ENCODE measurements at regions not wholly inside any gene's neighbourhood (a gene's known extent, or its start where the extent isn't known, plus 50 kb on each side); places are given as distances from the start of the nearest gene placed in this dataset.

GRCh38 chr13:73800011-73800410, 334.2 kb downstream of the KLF12 start:
- no peak for DNase-seq (ENCODE audit: low spot score)

GRCh38 chr13:73794755-73795154, 339.4 kb downstream of the KLF12 start:
- DNase-seq (ENCODE audit: low spot score) = no peak

DNA sequence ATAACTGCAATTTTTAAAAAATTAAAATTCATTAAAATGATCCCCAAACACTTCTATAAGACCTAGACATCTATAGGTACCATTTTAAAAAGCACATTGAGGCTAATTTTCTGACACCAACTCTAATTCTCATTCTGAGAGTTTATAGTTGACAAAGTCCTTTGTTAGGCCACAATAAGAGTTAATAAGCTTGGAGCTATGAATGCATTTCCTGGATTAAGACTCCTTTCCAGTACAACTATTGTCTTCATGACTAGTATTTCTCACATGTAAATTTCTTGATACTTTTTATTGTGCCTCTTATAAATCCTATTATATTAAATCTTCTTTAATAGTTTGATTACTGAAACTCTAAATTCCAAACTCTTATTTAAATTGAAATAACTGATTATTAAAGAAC, 340.8 kb downstream of the KLF12 start:
- DNase-seq (ENCODE audit: low spot score) = no peak

DNA sequence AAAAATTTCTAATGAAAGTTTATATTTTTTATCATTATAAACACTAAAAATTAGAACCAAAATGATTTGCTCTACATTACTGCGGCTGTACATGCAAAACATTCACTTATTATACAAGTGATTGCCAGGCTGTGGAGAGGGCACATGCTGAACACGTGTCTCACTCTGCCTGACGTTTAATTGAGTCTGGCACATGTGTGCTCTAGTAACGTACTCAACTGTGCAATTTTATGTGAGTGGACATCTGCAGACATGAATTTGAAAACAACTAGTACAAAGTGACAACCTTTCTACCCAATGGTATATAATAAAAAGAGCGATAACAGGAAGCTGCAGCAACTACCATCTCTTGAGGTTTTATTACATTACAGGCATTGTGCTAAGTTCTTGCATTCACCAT, 341.4 kb downstream of the KLF12 start:
- DNase-seq (ENCODE audit: low spot score) = no peak

DNA sequence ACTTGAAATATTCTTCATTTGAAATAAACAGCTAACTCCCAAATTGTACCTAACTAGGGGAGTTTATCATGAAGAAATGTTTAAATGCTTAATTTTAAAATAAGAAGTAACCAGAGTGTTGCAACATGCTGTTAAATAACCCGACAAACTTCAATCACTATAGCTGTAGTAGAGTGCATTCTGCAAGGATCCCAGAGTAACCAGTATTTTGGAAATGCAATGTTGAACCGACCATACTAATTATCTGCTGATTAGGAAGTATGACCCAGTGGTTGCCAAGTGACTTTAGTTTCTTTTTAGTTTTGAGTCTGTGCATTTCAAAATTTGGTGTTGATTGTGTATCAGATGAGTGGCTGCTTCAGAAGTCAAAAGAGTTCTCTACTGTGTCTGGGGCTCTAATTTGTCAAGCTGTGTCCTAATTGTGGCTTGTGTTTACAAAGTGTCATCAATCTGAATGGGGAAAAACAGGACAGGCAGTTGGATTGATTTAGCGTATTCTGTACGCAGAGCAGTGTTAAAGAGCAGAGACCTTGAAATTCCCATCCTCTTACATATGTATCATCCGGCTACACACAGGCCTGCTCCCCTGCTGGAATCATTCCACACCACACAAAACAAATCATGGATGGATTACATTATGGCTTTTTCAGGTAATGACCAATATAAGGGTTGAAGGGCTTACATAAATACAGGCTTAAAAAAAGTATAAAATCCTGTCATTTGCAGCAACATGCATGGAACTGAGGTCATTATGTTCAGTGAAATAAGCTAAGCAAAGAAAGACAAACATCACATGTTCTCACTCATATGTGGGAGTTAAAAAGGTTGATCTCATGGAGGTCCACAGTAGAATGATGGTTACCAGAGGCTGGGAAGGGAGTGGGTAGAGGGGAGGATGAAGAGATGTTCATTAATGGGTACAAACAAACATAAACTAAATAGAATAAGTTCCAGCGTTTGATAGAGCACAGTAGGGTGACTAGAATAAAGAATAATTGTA, 351.5 kb downstream of the KLF12 start:
- DNase-seq (ENCODE audit: low spot score) = no peak

- no peak for DNase-seq (ENCODE audit: low spot score)
Observed at GRCh38 chr13:73781384-73781783, 352.8 kb downstream of the KLF12 start.

DNA sequence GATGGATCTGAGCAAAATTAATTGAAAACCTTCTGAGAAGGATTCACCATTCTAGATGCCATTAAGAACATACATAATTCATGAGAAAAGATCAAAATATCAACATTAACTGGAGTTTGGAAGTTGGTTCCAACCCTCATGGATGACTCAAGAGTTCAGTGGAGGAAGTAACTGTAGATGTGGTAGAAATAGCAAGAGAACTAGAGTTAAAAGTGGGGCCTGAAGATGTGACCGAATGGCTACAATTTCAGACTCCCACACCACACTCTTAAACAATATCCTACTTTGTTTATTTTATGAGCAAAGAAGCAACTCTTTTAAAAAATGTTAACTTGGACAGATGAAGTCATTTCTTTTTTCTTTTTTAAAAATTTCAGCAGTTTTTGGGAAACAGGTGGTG, 354.3 kb downstream of the KLF12 start:
- no peak for DNase-seq (ENCODE audit: low spot score)

- no peak for DNase-seq (ENCODE audit: low spot score)
Observed at GRCh38 chr13:73778242-73778864, 355.9 kb downstream of the KLF12 start.

- DNase-seq (ENCODE audit: low spot score) = no peak
Observed at GRCh38 chr13:73777134-73777533, 357.1 kb downstream of the KLF12 start.

- DNase-seq (ENCODE audit: low spot score) = no peak
Observed at GRCh38 chr13:73776151-73776785, 357.9 kb downstream of the KLF12 start.

DNA sequence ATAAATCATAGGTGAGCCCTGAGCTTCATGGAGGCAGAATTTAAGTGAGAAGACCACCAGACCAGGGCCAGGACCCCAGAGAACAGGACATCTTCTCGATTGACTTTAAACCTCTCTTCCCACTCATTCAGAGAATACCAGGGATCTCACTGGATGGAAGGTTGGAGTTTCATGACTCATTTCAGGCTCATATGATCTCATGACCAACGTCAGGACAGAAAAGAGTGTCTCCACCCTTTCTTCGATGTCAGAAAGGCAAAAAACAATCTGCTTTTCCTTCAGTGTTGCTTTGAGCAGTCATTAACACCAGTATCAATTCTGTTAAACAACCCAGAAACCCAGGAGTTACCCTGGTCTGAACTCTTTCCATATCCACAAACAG, 361.0 kb downstream of the KLF12 start:
- no peak for DNase-seq (ENCODE audit: low spot score)

DNA sequence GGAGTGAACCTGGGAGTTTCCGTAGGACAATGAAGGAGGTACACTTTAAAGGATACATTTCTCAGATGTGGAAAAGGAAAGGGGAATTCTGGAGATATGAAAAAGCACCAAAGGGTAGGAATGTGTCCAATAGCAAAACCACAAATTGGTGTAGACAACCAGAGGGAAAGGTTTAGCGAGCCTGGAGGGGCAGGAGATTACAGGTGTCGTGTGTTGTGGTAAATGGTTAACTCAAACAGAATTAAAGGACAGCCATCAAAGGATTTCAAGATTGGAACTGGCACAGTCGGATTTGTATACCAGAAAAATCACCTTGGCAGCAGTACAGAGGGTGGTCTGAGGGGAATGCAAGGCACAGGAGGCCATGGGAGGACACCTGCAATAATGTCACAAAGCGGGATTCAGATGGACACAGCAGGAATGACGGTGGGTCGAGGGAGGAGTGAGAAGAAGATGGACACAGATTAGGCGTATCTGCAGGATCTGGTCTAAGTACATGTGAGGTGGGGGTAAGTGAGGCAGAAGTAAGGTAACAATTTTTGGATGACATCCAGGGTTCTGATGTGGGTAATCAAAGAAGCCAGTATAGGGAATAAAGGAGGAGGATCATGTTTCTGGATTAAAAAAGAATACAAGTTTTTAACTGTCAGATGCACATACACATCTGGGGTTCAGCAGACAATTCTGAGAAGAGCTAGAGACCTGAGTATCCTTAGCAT, 361.6 kb downstream of the KLF12 start:
- DNase-seq (ENCODE audit: low spot score) = no peak

- DNase-seq (ENCODE audit: low spot score) = no peak
Observed at GRCh38 chr13:73767747-73768315, 366.4 kb downstream of the KLF12 start.

DNA sequence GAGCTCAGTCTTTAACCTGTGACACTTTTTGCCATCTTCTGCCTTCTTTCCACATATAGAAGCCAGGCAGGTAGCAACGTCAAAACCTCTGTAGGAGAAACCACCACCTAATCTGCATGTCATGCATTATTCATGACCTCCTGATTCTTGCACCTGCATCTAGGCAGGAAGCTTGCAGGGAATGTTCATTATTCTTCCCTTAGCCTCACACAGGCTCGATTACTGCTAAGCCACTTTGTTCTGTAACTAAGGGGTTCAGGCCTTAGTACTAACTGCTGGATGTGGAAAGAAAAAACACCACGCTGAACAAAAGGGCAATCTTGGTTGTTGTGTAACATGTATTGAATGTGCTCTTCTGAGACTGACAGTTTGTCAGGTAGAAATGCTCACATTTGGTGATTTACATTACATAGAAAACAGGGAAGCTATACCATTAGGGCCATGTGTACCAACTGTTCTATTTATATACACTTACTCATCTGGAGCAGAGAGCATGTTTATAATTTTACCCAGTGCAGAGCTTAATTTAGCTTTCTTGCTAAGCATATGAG, 366.9 kb downstream of the KLF12 start:
- DNase-seq (ENCODE audit: low spot score) = no peak

DNA sequence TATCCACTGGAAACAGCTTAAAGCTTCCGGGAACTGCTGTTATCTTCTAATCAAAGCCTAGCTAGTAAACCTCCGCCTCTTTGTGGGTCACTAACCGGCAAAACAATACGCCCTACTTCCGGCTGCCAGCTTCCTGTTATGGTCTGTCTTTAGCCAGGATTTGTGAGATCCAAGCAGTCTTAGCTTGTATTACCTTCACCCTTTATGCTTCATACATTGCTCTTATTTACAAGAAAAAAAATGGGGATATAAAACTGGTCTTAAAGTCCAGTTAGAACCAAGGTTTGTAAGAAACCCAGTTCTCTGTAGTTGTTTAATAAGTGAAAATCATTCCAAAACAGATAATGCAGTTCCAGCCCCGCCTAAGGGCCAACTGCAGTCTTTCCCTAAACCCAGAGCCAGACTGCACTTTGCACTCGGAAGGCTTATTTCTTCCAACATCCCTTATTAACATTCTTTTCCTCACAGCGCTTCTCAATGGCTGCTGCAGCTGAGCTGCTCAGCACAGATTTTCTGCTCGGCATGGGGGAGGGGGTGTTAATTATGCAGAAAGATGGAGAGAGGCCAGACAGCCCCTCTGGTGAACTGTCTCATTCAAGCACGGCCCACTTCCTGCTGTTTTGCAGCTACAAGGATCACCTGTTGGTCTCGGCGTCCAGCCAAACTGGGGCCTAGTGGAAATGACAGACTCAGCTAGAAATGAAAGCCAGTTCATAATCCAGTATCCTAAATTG, 368.4 kb downstream of the KLF12 start:
- peak; percentile 63 for DNase-seq (ENCODE audit: low spot score)

- DNase-seq (ENCODE audit: low spot score) = no peak
Observed at GRCh38 chr13:73759434-73759833, 374.8 kb downstream of the KLF12 start.

- no peak for DNase-seq (ENCODE audit: low spot score)
Observed at GRCh38 chr13:73757481-73758233, 376.5 kb downstream of the KLF12 start.

DNA sequence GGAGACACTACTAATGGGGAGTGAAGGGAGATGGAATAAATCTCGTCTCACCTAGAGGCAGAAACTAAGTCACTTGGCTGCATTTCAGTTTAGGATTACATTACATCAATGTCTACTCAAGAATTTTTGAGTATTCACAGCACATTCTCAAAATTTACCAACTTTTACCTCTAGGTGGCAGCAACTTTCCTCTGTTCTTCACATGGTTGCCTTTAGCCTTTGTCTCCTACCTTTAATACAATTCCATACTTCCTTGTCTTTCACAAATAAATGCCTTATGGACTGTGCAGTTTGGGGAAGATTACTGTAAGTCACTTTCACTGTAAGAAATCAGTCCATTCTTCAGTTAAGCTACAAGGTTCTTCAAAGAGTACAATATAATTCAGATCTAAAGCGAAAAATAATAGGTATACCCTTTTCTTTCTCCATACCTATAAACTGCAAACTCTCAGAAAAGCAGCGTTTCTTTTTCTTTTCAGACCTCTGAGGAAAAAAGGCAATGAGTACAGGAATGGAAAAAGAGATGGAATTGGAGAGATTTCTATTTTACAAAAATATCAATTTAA, 379.4 kb downstream of the KLF12 start:
- peak; percentile 69 for DNase-seq (ENCODE audit: low spot score)

DNA sequence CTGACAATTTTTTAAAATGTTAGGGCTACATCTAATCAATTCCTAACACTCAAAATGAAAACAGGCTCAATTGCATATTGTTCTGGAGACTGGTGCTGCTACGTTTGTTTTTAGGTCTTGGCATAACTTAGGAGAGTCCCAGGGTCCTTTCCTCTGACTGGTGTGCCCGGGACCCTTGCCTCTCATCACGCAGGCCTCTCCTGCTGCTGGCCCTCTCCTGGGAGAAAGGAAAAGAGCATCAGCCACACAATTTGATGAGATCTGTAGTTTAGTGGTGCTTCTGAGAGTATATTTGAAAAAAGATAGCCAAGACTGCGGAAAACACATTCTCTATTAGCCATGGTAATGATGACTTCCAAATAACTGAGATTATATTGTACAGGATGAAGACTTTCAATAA, 380.0 kb downstream of the KLF12 start:
- DNase-seq (ENCODE audit: low spot score) = no peak

DNA sequence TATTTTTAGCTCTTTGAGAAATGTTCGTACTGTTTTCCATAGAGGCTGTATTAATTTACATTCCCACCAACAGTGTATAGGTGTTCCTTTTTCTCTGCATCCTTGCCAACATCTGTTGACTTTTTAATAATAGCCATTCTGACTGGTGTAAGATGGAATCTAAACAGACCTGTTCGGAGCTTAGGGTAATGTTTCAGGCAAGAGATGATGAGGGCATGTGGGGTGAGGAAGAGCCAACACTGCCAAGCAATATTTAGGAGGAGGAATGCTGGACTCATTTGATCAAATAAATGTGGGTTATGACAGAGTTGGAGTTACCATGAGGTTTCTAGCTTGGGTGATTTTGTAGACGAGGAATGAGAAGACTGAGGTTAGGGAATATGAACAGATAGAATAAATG, 382.9 kb downstream of the KLF12 start:
- no peak for DNase-seq (ENCODE audit: low spot score)

Measured in kidney capillary endothelial cell (primary cell).